Neuronal stem cell (in vitro differentiated cells): ENCODE measurements at regions not wholly inside any gene's neighbourhood (a gene's known extent, or its start where the extent isn't known, plus 50 kb on each side); places are given as distances from the start of the nearest gene placed in this dataset.
A peak's percentile ranks its signal among the peaks of the same experiment; 100 is the strongest.

Source experiments
- DNase-seq: peaks from one replicate; pipeline ENCODE4 v3.0.0-alpha.2; 2013; ENCODE audit warnings: low spot score
- H2AFZ ChIP-seq: one replicate; pipeline ENCODE4 v1.6.1; 2013; ENCODE audit warnings: mild to moderate bottlenecking, low read length, inconsistent platforms
- H2AK5ac ChIP-seq: 2 replicates; pipeline ENCODE4 v1.6.1; 2013; ENCODE audit warnings: low read depth, mild to moderate bottlenecking, inconsistent platforms, low read length, moderate library complexity, mixed read lengths
- H2BK120ac ChIP-seq: 2 replicates; pipeline ENCODE4 v1.6.1; 2013; ENCODE audit warnings: low read depth, mild to moderate bottlenecking, inconsistent platforms, low read length, moderate library complexity, mixed read lengths
- H2BK12ac ChIP-seq: one replicate; pipeline ENCODE4 v1.6.1; 2013; ENCODE audit warnings: low read length, inconsistent platforms
- H2BK15ac ChIP-seq: 2 replicates; pipeline ENCODE4 v1.6.1; 2013; ENCODE audit warnings: mild to moderate bottlenecking, low read length, inconsistent platforms, mixed read lengths
- H2BK5ac ChIP-seq: one replicate; pipeline ENCODE4 v1.6.1; 2013; ENCODE audit warnings: inconsistent platforms, mild to moderate bottlenecking, low read length, moderate library complexity
- H3K14ac ChIP-seq: one replicate; pipeline ENCODE4 v1.6.1; 2013; ENCODE audit warnings: low read length, inconsistent platforms
- H3K18ac ChIP-seq: 2 replicates; pipeline ENCODE4 v1.6.1; 2013; ENCODE audit warnings: low read length, inconsistent platforms
- H3K23ac ChIP-seq: 2 replicates; pipeline ENCODE4 v1.6.1; 2013; ENCODE audit warnings: low read depth, mild to moderate bottlenecking, mixed read lengths, low read length, inconsistent platforms; ENCODE audit not compliant: poor library complexity
- H3K27ac ChIP-seq: replicated peaks from 3 replicates; pipeline ENCODE4 v1.5.1; 2013; ENCODE audit warnings: low read length, inconsistent platforms
- H3K27me3 ChIP-seq, 3 experiments: 2 replicates each; pipeline ENCODE4 v1.6.1; 2013; ENCODE audit warnings: low read length in 3 of 3, mild to moderate bottlenecking in 2 of 3, inconsistent platforms in 1 of 3, low read depth in 1 of 3, mixed read lengths in 1 of 3, moderate library complexity in 1 of 3; ENCODE audit not compliant: control insufficient read depth in 3 of 3, insufficient read depth in 3 of 3
- H3K36me3 ChIP-seq, 2 donors: replicated peaks in 1 of 2; 2 replicates each; pipeline ENCODE4 v1.6.1; 2013; ENCODE audit warnings: low read length in 2 of 2; ENCODE audit not compliant: control insufficient read depth in 2 of 2, insufficient read depth in 2 of 2
- H3K4ac ChIP-seq: 2 replicates; pipeline ENCODE4 v1.6.1; 2013; ENCODE audit warnings: inconsistent platforms, mild to moderate bottlenecking, low read length, moderate library complexity
- H3K4me1 ChIP-seq, 2 donors: 1 replicate in 1 of 2; 2 replicates in 1 of 2; pipeline ENCODE4 v1.6.1; 2013; ENCODE audit warnings: low read length in 2 of 2, low read depth in 1 of 2; ENCODE audit not compliant: control insufficient read depth in 2 of 2, insufficient read depth in 1 of 2
- H3K4me2 ChIP-seq: one replicate; pipeline ENCODE4 v1.6.1; 2013; ENCODE audit warnings: mild to moderate bottlenecking, low read length, inconsistent platforms; ENCODE audit not compliant: insufficient read depth, poor library complexity, severe bottlenecking
- H3K4me3 ChIP-seq, 2 donors: 2 replicates each; pipeline ENCODE4 v1.5.1; 2013; ENCODE audit warnings: low read length in 2 of 2, mild to moderate bottlenecking in 2 of 2, inconsistent platforms in 1 of 2, moderate library complexity in 1 of 2
- H3K79me1 ChIP-seq: one replicate; pipeline ENCODE4 v1.6.1; 2013; ENCODE audit warnings: low read depth, mild to moderate bottlenecking, inconsistent platforms, low read length, moderate library complexity
- H3K9ac ChIP-seq: one replicate; pipeline ENCODE4 v1.6.1; 2013; ENCODE audit warnings: mild to moderate bottlenecking, low read depth, low read length, inconsistent platforms; ENCODE audit not compliant: poor library complexity
- H3K9me3 ChIP-seq, 2 donors: replicated peaks in 1 of 2; 2 replicates each; pipeline versions ENCODE3 to v1.6.1; 2013; ENCODE audit warnings: low read length in 2 of 2, mild to moderate bottlenecking in 2 of 2, inconsistent platforms in 1 of 2, low read depth in 1 of 2, mixed read lengths in 1 of 2, moderate library complexity in 1 of 2; ENCODE audit not compliant: control insufficient read depth in 2 of 2, insufficient read depth in 1 of 2
- H4K8ac ChIP-seq: one replicate; pipeline ENCODE4 v1.6.1; 2013; ENCODE audit warnings: low read depth, mild to moderate bottlenecking, inconsistent platforms, low read length, moderate library complexity
- H4K91ac ChIP-seq: one replicate; pipeline ENCODE4 v1.6.1; 2013; ENCODE audit warnings: low read length, low read depth, mild to moderate bottlenecking, inconsistent platforms; ENCODE audit not compliant: poor library complexity
- WGBS, 2 donors: extraction: QIAGEN DNeasy Blood & Tissue Kit; methylation state at CpG; one replicate each; pipeline ENCODE4 v1.1.7; 2013; ENCODE audit warnings: missing lambda C conversion rate in 2 of 2, mixed read lengths in 1 of 2; ENCODE audit not compliant: insufficient read length in 2 of 2, insufficient replicate concordance in 1 of 2; ENCODE audit errors: extremely low coverage in 2 of 2; 5-methylcytosine and 5-hydroxymethylcytosine counted together

- H4K91ac ChIP-seq, result no peak overlapping the region
These were observed 268.2 kb downstream of the ALG10 start for GRCh38 chr12:34290381-34290995.

GRCh38 chr12:34291001-34291400 lies 268.7 kb downstream of the ALG10 start:
- Histone ChIP-seq H3K14ac (no peak overlapping the region), H3K27me3 (no peaks in the 10 kb centered on the region), H3K4me2 (no peak overlapping the region), H4K91ac (no peak overlapping the region), H2BK15ac (no peak overlapping the region), H3K4me1 (no peaks in the 10 kb centered on the region), H3K27ac (no peak overlapping the region), H3K9ac (no peak overlapping the region), H3K4ac (no peak overlapping the region), H2AFZ (no peak overlapping the region), H3K4me3 (no peak overlapping the region), H4K8ac (no peak overlapping the region), H2AK5ac (no peak overlapping the region), H2BK5ac (no peak overlapping the region), H2BK12ac (no peak overlapping the region), H3K18ac (no peak overlapping the region), H3K9me3 (peaks cover 0 to 79% of the 10 kb centered on the region in 2 donors), H3K36me3 (no peaks in the 10 kb centered on the region), H3K23ac (no peak overlapping the region), H2BK120ac (no peak overlapping the region), H3K79me1 (no peaks in the 10 kb centered on the region)
- no peak for DNase-seq
- WGBS, 2 donors, result no CpG with 5 or more reads among the region's 17 CpGs

More at GRCh38 chr12:34290381-34290995, 268.2 kb downstream of the ALG10 start:
- Histone ChIP-seq H2BK5ac (no peak overlapping the region), H2AK5ac (no peak overlapping the region), H3K79me1 (no peaks in the 10 kb centered on the region), H3K27me3 (no peaks in the 10 kb centered on the region), H3K27ac (no peak overlapping the region), H3K23ac (no peak overlapping the region), H3K18ac (no peak overlapping the region), H2BK15ac (no peak overlapping the region), H3K4me3 (no peak overlapping the region), H4K8ac (no peak overlapping the region), H3K14ac (no peak overlapping the region), H3K9ac (no peak overlapping the region), H2BK120ac (no peak overlapping the region), H2BK12ac (no peak overlapping the region), H3K4me2 (no peak overlapping the region), H3K4ac (no peak overlapping the region), H3K9me3 (peaks cover 0 to 75% of the 10 kb centered on the region in 2 donors), H3K36me3 (no peaks in the 10 kb centered on the region), H2AFZ (no peak overlapping the region), H3K4me1 (no peaks in the 10 kb centered on the region)
- DNase-seq, result no peak
- no CpG with 5 or more reads among the region's 27 CpGs for WGBS, 2 donors

- Histone ChIP-seq H3K14ac (no peak overlapping the region), H3K4me2 (no peak overlapping the region), H2BK120ac (no peak overlapping the region), H2BK5ac (no peak overlapping the region), H3K36me3 (no peaks in the 10 kb centered on the region), H3K4me3 (peak overlapping the region in 1 of 2 donors; percentile 35), H3K4ac (no peak overlapping the region), H3K4me1 (no peaks in the 10 kb centered on the region), H2AK5ac (no peak overlapping the region), H3K9me3 (peaks cover 0 to 81% of the 10 kb centered on the region in 2 donors), H2BK15ac (no peak overlapping the region), H2BK12ac (no peak overlapping the region), H3K27ac (no peak overlapping the region), H3K9ac (no peak overlapping the region), H4K8ac (no peak overlapping the region), H2AFZ (no peak overlapping the region), H3K79me1 (no peaks in the 10 kb centered on the region), H4K91ac (no peak overlapping the region), H3K18ac (no peak overlapping the region), H3K23ac (no peak overlapping the region), H3K27me3 (no peaks in the 10 kb centered on the region)
- DNase-seq, result no peak
- WGBS, 2 donors, result no CpG with 5 or more reads among the region's 19 CpGs
These were observed 269.2 kb downstream of the ALG10 start for GRCh38 chr12:34291426-34291901.

- no peaks in the 10 kb centered on the region for H3K79me1 ChIP-seq
- H3K23ac ChIP-seq, result no peak overlapping the region
- H4K8ac ChIP-seq, result no peak overlapping the region
- H3K14ac ChIP-seq, result no peak overlapping the region
- no peaks in the 10 kb centered on the region for H3K36me3 ChIP-seq
- H2BK5ac ChIP-seq, result no peak overlapping the region
- no peak overlapping the region for H4K91ac ChIP-seq
- no peak overlapping the region for H2BK120ac ChIP-seq
- no peak overlapping the region for H3K18ac ChIP-seq
- H3K4me3 ChIP-seq, result no peak overlapping the region
- H3K9me3 ChIP-seq, result peaks cover 0 to 83% of the 10 kb centered on the region in 2 donors
- no peak overlapping the region for H2AFZ ChIP-seq
- no peak overlapping the region for H3K9ac ChIP-seq
- whole genome bisulfite sequencing, 2 donors, result no CpG with 5 or more reads among the region's 34 CpGs
- no peak overlapping the region for H3K4ac ChIP-seq
- H3K4me1 ChIP-seq, result no peaks in the 10 kb centered on the region
- no peak overlapping the region for H2BK15ac ChIP-seq
- no peak overlapping the region for H2BK12ac ChIP-seq
- no peaks in the 10 kb centered on the region for H3K27me3 ChIP-seq
- no peak for DNase-seq
- H3K27ac ChIP-seq, result no peak overlapping the region
- no peak overlapping the region for H3K4me2 ChIP-seq
- H2AK5ac ChIP-seq, result no peak overlapping the region
These were observed 270.7 kb downstream of the ALG10 start for GRCh38 chr12:34292736-34293625.
